ENCODE measurements at regions not wholly inside any gene's neighbourhood (a gene's known extent, or its start where the extent isn't known, plus 50 kb on each side); places are given as distances from the start of the nearest gene placed in this dataset.

DNA sequence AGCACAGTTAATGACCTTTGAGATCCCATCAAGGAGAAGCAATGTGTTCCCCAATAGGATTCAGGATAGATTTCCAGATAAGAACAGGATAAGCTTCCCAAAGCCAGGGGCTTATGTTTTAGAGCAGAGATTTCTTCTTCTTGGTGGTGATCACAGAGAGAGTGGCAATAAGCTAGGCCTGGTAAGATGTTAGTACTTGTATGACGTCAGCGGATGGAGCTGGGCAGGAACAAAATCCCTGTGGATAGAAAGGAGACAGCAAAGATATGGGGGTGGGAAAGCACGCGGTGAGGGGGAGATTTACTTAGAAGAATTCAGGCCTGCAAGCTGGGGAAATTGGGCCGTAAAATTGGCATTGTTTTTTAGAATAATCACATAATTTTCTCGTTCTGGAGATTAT lies 323.0 kb downstream of the MTX2 start:
- TF ChIP-seq CTCF (IDR thresholded peaks at IDR 0.05; ENCODE audit: borderline replicate concordance, insufficient read depth, low read depth, low read length): no peak

DNA sequence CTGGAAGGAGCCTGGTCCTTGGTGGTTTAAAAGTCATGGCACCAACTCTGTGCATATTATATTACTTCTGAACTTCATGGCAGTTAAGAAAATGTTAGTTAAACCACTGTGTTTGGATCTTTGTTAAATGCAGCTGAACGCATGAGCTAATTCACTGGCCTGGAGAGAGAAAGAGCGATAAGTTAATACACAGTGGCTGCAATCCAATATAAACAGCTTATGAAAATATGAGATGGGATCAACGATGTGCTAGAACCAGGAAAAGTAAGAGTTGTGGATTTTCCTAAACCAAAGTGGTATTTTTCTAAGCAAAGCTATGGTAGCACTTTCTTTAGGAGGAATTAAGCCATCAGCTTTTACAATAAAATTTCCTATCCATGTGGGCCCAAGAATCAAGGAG lies 326.7 kb downstream of the MTX2 start:
- no peak overlapping the region for H3K4me3 ChIP-seq (ENCODE audit: low read depth, low read length)
- no peak for TF ChIP-seq CTCF (IDR thresholded peaks at IDR 0.05; ENCODE audit: borderline replicate concordance, insufficient read depth, low read depth, low read length)

More for the DNA sequence above, 323.0 kb downstream of the MTX2 start:
- no peak overlapping the region for H3K4me3 ChIP-seq (ENCODE audit: low read depth, low read length)

DNA sequence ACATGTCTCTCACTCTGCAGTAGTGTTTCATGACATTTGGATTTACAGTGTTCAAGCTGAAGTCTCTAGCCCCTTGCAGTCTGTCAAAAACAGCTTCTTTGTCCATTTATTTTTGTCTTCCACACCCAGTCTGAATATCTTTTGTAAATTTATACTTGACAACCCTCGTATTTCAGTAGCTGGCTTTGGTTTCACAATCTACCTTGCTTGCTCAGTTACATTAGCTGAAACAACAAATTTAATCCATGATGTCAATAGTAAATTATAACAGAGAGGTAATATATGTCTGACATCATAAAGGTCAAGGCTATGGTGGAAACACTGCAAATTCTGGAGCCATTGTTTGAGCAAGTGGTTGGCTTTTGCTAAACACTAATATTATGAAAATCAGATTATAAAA lies 328.7 kb downstream of the MTX2 start:
- TF ChIP-seq CTCF (IDR thresholded peaks at IDR 0.05; ENCODE audit: borderline replicate concordance, insufficient read depth, low read depth, low read length): no peak
- no peak overlapping the region for H3K4me3 ChIP-seq (ENCODE audit: low read depth, low read length)

- no peak overlapping the region for H3K4me3 ChIP-seq (ENCODE audit: low read depth, low read length)
- no peak for TF ChIP-seq CTCF (IDR thresholded peaks at IDR 0.05; ENCODE audit: borderline replicate concordance, insufficient read depth, low read depth, low read length)
These were observed 329.1 kb downstream of the MTX2 start for GRCh38 chr2:176598351-176598750.

DNA sequence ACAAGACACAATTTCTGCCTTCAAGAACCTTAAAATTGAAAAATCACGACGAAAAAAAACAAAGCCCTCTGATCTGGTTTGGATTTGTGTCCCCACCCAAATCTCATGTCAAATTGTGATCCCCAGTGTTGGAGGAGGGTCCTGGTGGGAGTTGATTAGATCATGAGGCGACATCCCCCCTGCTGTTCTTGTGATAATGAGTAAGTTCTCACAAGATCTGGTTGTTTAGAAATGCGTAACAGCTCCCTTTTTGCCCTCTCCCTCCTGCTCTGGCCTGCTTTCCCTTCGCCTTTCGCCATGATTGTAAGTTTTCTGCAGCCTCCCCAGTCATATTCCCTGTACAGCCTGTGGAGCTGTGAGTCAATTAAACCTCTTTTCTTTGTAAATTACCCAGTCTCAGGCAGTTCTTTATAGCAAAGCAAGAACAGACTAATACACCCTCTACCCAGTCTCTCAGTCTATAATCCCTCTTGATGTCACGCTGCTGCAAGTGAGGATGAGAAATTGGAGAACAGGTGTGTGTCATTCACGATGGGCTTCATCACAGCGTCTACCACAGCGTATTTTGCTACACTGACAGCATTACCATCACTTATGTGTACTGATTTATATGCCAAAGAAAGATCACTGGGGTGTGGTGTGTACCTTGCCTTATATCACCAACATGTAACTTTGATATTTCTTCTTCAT lies 330.7 kb downstream of the MTX2 start:
- no peak for TF ChIP-seq CTCF (IDR thresholded peaks at IDR 0.05; ENCODE audit: borderline replicate concordance, insufficient read depth, low read depth, low read length)
- H3K4me3 ChIP-seq (ENCODE audit: low read depth, low read length): no peak overlapping the region

GRCh38 chr2:176601066-176601465 lies 331.8 kb downstream of the MTX2 start:
- no peak overlapping the region for H3K4me3 ChIP-seq (ENCODE audit: low read depth, low read length)
- TF ChIP-seq CTCF (IDR thresholded peaks at IDR 0.05; ENCODE audit: borderline replicate concordance, insufficient read depth, low read depth, low read length): no peak

- no peak for TF ChIP-seq CTCF (IDR thresholded peaks at IDR 0.05; ENCODE audit: borderline replicate concordance, insufficient read depth, low read depth, low read length)
- no peak overlapping the region for H3K4me3 ChIP-seq (ENCODE audit: low read depth, low read length)
These were observed 342.8 kb downstream of the MTX2 start for GRCh38 chr2:176612036-176612435.

Measured in GM12875 (cell line).